Brain pericyte (primary cell): ENCODE measurements at regions not wholly inside any gene's neighbourhood (a gene's known extent, or its start where the extent isn't known, plus 50 kb on each side); places are given as distances from the start of the nearest gene placed in this dataset.
"Not testable (repeated sequence)": the region's sequence is repeated elsewhere in the genome, so short reads cannot be mapped to it uniquely, and the experiment has no call there.

Experiments
- DNase-seq: peaks from one replicate; pipeline ENCODE4 v3.0.0-alpha.2; 2012; ENCODE audit warnings: low read depth, low spot score

GRCh38 chr3:137438561-137438960, 325.6 kb upstream of the SOX14 start:
- no peak for DNase-seq

GRCh38 chr3:137460944-137461343, 303.2 kb upstream of the SOX14 start:
- no peak for DNase-seq

- DNase-seq, result no peak
These were observed 301.0 kb upstream of the SOX14 start for GRCh38 chr3:137463131-137463530.

- no peak for DNase-seq
These were observed 299.8 kb upstream of the SOX14 start for GRCh38 chr3:137464341-137464740.

- no peak for DNase-seq
These were observed 295.7 kb upstream of the SOX14 start for GRCh38 chr3:137468446-137468845.

GRCh38 chr3:137469263-137469662, 294.9 kb upstream of the SOX14 start:
- DNase-seq, result no peak

GRCh38 chr3:137471130-137471529, 293.0 kb upstream of the SOX14 start:
- no peak for DNase-seq

- DNase-seq, result no peak
These were observed 292.4 kb upstream of the SOX14 start for GRCh38 chr3:137471558-137472204.

GRCh38 chr3:137477614-137478013, 286.5 kb upstream of the SOX14 start:
- no peak for DNase-seq

- no peak for DNase-seq
These were observed 254.6 kb upstream of the SOX14 start for GRCh38 chr3:137509354-137510045.

- no peak for DNase-seq
These were observed 252.5 kb upstream of the SOX14 start for GRCh38 chr3:137511655-137512054.

GRCh38 chr3:137514853-137515252, 249.3 kb upstream of the SOX14 start:
- no peak for DNase-seq

- DNase-seq, result no peak
These were observed 244.5 kb upstream of the SOX14 start for GRCh38 chr3:137519602-137520001.

GRCh38 chr3:137524751-137525150, 239.4 kb upstream of the SOX14 start:
- no peak for DNase-seq

GRCh38 chr3:137525471-137525870, 238.6 kb upstream of the SOX14 start:
- DNase-seq, result no peak

- no peak for DNase-seq
These were observed 222.1 kb upstream of the SOX14 start for GRCh38 chr3:137542049-137542448.

GRCh38 chr3:137554242-137554641, 209.9 kb upstream of the SOX14 start:
- DNase-seq, result no peak

- no peak for DNase-seq
These were observed 195.2 kb upstream of the SOX14 start for GRCh38 chr3:137568880-137569279.

GRCh38 chr3:137572931-137573330, 191.2 kb upstream of the SOX14 start:
- DNase-seq, result no peak

- no peak for DNase-seq
These were observed 181.6 kb upstream of the SOX14 start for GRCh38 chr3:137582484-137582883.

GRCh38 chr3:137583256-137583655, 180.9 kb upstream of the SOX14 start:
- DNase-seq, result no peak

GRCh38 chr3:137588871-137589270, 175.2 kb upstream of the SOX14 start:
- DNase-seq, result no peak

GRCh38 chr3:137595415-137595814, 168.7 kb upstream of the SOX14 start:
- not testable (repeated sequence) for DNase-seq

GRCh38 chr3:137610723-137611122, 153.4 kb upstream of the SOX14 start:
- no peak for DNase-seq
